AG09309 (cell line): ENCODE measurements at regions not wholly inside any gene's neighbourhood (a gene's known extent, or its start where the extent isn't known, plus 50 kb on each side); places are given as distances from the start of the nearest gene placed in this dataset.

ENCODE experiments used
- DNase-seq: peaks from one replicate; pipeline ENCODE4 v3.0.0-alpha.2; 2010; ENCODE audit warnings: low read depth
- H3K4me3 ChIP-seq: 2 replicates; pipeline ENCODE4 v1.5.1; 2011; ENCODE audit warnings: mild to moderate bottlenecking, low read depth, low read length, moderate library complexity; ENCODE audit not compliant: control insufficient read depth
- TF ChIP-seq, protein P1 (sequence below): IDR thresholded peaks from 2 replicates; pipeline ENCODE4 v1.5.1; 2011; ENCODE audit warnings: mild to moderate bottlenecking, low read depth, low read length, inconsistent platforms; ENCODE audit not compliant: insufficient read depth, control insufficient read depth; ENCODE audit errors: missing control alignments

DNA sequence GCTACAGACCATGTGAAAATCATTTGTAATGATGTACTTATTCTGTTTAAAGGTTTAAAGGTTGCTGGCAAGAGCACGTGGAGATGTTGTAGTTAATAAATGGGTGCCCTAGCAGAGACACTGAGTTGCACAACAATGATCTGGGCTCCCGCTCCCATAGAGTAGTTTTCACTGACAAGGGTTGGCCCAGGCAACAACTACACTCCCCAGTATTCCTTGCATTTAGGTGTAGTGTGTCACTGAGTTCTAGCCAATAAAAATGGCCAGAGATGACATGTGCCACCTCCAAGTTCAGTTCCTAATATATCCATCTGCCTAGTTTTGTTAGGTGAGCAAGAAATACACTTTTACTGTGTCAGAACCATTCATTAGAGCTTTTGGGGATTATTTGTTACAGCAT is 392.1 kb upstream of the MTPN start:
- H3K4me3 ChIP-seq: no peak overlapping the region
- TF ChIP-seq, protein P1, sequence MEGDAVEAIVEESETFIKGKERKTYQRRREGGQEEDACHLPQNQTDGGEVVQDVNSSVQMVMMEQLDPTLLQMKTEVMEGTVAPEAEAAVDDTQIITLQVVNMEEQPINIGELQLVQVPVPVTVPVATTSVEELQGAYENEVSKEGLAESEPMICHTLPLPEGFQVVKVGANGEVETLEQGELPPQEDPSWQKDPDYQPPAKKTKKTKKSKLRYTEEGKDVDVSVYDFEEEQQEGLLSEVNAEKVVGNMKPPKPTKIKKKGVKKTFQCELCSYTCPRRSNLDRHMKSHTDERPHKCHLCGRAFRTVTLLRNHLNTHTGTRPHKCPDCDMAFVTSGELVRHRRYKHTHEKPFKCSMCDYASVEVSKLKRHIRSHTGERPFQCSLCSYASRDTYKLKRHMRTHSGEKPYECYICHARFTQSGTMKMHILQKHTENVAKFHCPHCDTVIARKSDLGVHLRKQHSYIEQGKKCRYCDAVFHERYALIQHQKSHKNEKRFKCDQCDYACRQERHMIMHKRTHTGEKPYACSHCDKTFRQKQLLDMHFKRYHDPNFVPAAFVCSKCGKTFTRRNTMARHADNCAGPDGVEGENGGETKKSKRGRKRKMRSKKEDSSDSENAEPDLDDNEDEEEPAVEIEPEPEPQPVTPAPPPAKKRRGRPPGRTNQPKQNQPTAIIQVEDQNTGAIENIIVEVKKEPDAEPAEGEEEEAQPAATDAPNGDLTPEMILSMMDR: no peak
- DNase-seq: no peak

DNA sequence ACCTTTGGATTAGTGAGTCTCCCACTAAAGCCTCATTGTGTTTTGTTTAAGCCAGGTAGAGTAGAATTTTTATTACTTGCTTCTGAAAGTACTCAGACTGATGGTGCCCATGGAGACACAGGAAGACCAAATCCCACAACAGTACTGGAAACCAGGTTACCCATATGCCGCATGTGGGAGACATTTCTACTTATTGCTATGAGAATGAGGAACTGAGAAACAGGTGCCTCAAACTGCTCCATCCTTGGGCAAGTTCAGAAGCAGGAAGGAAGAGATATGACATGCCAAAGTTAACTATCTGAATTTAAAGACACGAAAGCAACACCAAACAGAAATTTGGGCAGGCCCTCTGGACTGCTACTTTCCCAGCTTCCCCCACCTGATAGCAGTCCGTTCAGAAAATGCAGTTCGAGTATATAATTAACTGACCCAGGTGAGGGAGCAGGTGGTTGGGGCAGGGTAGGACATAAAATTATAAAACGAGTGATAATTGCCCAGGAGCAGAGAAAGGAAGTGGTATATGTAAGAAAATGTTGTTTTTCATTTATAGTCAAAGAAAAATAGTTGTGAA is 382.3 kb upstream of the MTPN start:
- H3K4me3 ChIP-seq: no peak overlapping the region
- DNase-seq: no peak
- TF ChIP-seq, protein P1: no peak

DNA sequence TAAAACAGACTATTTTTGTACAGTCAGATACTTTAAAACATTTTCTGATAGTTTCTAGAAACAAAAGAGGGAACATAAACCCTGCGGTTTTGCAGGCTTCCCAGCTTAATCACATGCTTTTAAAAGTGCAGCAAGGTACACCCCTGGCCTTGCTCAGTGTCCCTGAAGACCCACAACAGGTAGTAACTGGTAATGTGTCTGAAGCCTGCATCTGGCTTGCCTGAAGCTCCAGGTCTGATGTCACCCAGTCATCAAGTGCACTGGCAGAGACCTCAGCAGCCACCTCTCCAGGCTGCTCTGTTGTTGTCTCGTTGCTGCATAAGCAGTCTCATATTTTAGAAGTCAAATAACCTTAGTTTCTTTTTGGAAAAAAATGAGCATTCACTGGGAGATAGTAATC is 376.1 kb upstream of the MTPN start:
- no peak overlapping the region for H3K4me3 ChIP-seq

DNA sequence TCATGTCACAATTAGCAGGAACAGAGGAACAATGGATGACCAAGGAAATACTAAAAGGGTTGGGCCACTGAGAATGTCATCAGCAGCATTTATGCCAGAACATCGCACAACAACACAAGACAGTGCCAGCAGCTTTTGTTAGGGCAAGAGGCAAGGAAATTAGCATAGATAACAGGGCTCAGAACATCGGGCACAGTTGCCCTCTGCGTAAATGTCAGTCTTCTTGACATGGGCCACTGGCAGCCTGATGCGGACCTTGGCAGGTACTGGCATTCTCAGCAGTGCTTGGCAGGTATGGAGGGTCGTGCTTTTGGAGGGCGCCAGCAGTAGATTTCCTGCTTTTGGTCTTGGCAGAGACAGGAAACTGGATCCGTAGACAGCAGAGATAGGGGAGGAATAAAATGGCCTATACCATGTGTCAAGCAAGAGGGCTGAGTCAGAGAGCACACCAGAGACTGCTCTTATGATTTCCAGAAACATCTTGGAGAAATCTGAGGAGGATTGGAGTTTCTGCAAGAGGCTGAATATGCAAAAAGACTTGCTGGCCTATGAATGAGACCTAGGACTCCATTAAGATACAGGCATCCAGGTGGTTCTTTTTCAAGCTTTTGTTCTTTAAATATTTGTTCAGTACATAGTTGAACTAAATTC is 371.5 kb upstream of the MTPN start:
- DNase-seq: no peak
- TF ChIP-seq, protein P1: no peak
- no peak overlapping the region for H3K4me3 ChIP-seq

More for the DNA sequence above, 376.1 kb upstream of the MTPN start:
- TF ChIP-seq, protein P1: no peak
- no peak for DNase-seq

DNA sequence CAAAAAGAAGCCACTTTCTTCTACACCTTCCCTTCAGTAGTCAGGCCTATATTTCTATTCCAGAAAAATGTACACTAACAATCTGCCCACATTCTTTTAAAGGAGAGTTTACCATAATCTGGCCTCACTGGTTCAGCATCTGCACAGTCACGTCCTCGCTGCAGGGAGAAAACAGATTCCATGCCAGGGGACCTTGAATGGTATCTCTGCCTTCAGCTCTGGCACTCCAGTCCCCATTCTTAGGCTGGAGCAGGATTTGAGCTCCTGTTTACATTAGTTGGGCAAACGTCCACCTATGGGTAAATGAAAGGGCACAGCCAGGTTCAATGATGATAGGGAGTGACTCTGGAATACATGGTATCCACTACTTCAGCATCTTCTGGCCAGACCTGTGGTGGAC is 371.0 kb upstream of the MTPN start:
- no peak for DNase-seq
- TF ChIP-seq, protein P1: no peak
- no peak overlapping the region for H3K4me3 ChIP-seq

DNA sequence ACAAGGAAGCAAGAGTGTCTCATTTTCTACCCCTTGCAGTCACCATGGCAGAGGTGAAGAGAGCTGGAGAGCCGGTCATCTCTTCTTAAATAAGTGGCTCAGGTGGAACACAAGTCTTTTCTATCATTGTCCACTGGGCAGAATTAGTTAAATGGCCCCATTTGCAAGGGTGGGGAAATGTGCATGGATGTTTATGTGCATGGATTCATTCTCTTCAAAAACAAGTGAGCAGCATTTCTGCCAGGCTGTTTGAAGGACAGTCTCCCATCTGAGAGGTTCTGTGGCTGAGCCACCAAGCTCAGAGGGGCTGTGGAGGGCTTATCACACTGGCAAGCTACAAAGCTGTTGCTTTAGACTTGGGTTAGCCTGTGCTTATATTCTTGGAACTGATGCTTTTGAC is 370.3 kb upstream of the MTPN start:
- no peak overlapping the region for H3K4me3 ChIP-seq
- TF ChIP-seq, protein P1: no peak
- no peak for DNase-seq
